Nephron progenitor cell (in vitro differentiated cells): ENCODE measurements at regions not wholly inside any gene's neighbourhood (a gene's known extent, or its start where the extent isn't known, plus 50 kb on each side); places are given as distances from the start of the nearest gene placed in this dataset.

ENCODE experiments used
- DNase-seq: peaks from one replicate; pipeline ENCODE4 v3.0.0; 2021
- H3K27ac Mint-ChIP-seq: 2 replicates; pipeline ENCODE4 v1.8.0; 2021; ENCODE audit warnings: mild to moderate bottlenecking, moderate library complexity, mixed read lengths
- H3K27me3 Mint-ChIP-seq: 2 replicates; pipeline ENCODE4 v1.8.0; 2021; ENCODE audit warnings: mild to moderate bottlenecking, low read depth, mixed read lengths; ENCODE audit not compliant: poor library complexity
- H3K36me3 Mint-ChIP-seq: 2 replicates; pipeline ENCODE4 v1.8.0; 2021; ENCODE audit warnings: low read depth, mixed read lengths
- H3K4me1 Mint-ChIP-seq: 2 replicates; pipeline ENCODE4 v1.8.0; 2021; ENCODE audit warnings: mixed read lengths
- H3K4me3 Mint-ChIP-seq: 2 replicates; pipeline ENCODE4 v1.8.0; 2021; ENCODE audit warnings: mild to moderate bottlenecking, moderate library complexity, mixed read lengths
- H3K9me3 Mint-ChIP-seq: 2 replicates; pipeline ENCODE4 v1.8.0; 2021; ENCODE audit warnings: mild to moderate bottlenecking, moderate library complexity, mixed read lengths
- CTCF ChIP-seq: fragments of 200-600 bp; sonication (generic); IDR thresholded peaks from 2 replicates; pipeline ENCODE4 v1.5.0; 2021; ENCODE audit warnings: antibody characterized with exemption

GRCh38 chr13:73879346-73880015, 254.7 kb downstream of the KLF12 start:
- no peak overlapping the region for H3K4me3 Mint-ChIP-seq
- H3K27me3 Mint-ChIP-seq, result no peaks in the 10 kb centered on the region
- no peak for TF ChIP-seq CTCF
- H3K9me3 Mint-ChIP-seq, result peaks cover 30% of the 10 kb centered on the region
- H3K27ac Mint-ChIP-seq, result peak overlapping the region; percentile 89
- no peak for DNase-seq
- H3K36me3 Mint-ChIP-seq, result peaks cover 39% of the 10 kb centered on the region
- peaks cover 32% of the 10 kb centered on the region for H3K4me1 Mint-ChIP-seq

DNA sequence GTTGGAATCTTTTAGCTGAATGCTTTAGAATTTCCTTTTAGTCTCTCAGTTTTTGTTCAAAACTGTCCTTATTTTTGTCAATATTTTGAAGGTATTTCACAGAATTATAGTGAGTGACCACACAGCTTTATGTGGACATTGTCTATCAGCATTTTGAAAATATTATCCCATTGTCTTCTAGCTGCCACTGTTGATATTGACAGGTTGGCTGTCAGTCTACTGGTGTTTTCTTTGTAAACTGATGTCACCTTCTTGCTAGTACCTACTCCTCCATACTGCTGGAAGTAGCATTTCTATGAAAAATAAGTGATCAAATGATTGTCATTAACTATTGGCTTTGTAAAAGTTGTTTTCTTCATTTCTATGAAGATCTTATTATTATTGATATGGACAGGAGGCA, 256.8 kb downstream of the KLF12 start:
- Mint-ChIP-seq H3K4me1 (peaks cover 32% of the 10 kb centered on the region), H3K9me3 (peaks cover 30% of the 10 kb centered on the region), H3K27me3 (no peaks in the 10 kb centered on the region), H3K4me3 (no peak overlapping the region), H3K27ac (no peak overlapping the region), H3K36me3 (peaks cover 39% of the 10 kb centered on the region)
- TF ChIP-seq CTCF, result no peak
- DNase-seq, result no peak

DNA sequence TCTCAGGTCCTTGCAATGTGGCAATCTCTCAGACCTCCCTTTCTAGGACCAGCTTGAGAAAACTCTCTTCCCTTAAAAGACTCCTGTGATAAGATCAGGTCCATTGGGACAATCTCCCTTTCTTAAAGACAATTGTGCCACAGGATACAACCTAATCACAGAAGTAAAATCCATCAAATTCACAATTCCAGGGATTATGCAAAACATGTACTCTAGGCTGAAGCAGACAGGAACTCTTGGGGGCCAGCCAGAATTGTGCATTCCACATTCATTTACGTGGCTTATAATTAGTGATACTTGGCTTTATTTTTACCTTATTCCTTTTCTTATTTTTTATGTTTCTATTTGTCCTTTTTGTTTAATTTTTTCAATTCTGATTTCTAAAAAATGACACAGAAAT, 257.9 kb downstream of the KLF12 start:
- Mint-ChIP-seq H3K4me1 (peaks cover 28% of the 10 kb centered on the region), H3K9me3 (peaks cover 30% of the 10 kb centered on the region), H3K36me3 (peaks cover 44% of the 10 kb centered on the region), H3K4me3 (no peak overlapping the region), H3K27ac (no peak overlapping the region), H3K27me3 (no peaks in the 10 kb centered on the region)
- DNase-seq, result no peak
- no peak for TF ChIP-seq CTCF

- DNase-seq, result no peak
- Mint-ChIP-seq H3K27me3 (no peaks in the 10 kb centered on the region), H3K4me1 (peaks cover 23% of the 10 kb centered on the region), H3K9me3 (peaks cover 23% of the 10 kb centered on the region), H3K4me3 (no peak overlapping the region), H3K36me3 (peaks cover 41% of the 10 kb centered on the region), H3K27ac (no peak overlapping the region)
- TF ChIP-seq CTCF, result no peak
Observed at GRCh38 chr13:73873940-73874830, 260.0 kb downstream of the KLF12 start.

- no peak for TF ChIP-seq CTCF
- Mint-ChIP-seq H3K27ac (peak overlapping the region; percentile 58), H3K36me3 (peaks cover 24% of the 10 kb centered on the region), H3K27me3 (no peaks in the 10 kb centered on the region), H3K4me1 (peaks cover 14% of the 10 kb centered on the region), H3K9me3 (peaks cover 6% of the 10 kb centered on the region), H3K4me3 (no peak overlapping the region)
- DNase-seq, result no peak
Observed at GRCh38 chr13:73872397-73872796, 261.8 kb downstream of the KLF12 start.
